GM23338 (cell line): ENCODE measurements at regions not wholly inside any gene's neighbourhood (a gene's known extent, or its start where the extent isn't known, plus 50 kb on each side); places are given as distances from the start of the nearest gene placed in this dataset.

ENCODE experiments used
- CTCF ChIP-seq, 2 experiments: fragments of 200-600 bp in 1 of 2; sonication (generic) in 1 of 2; conservative IDR thresholded peaks; 2 replicates each; pipeline versions ENCODE4 v1.5.1 to v1.6.1; 2016 to 2017; ENCODE audit warnings: antibody characterized with exemption in 2 of 2, low read depth in 2 of 2, mild to moderate bottlenecking in 2 of 2, moderate library complexity in 1 of 2
- POLR2AphosphoS5 ChIP-seq: IDR thresholded peaks from 2 replicates; pipeline ENCODE4 v1.6.1; 2016; ENCODE audit warnings: antibody characterized with exemption, low read depth

- TF ChIP-seq CTCF (conservative IDR thresholded peaks at IDR 0.05; ENCODE audit: low read depth in 2 of 2) (no peak), POLR2AphosphoS5 (no peak)
These were observed 113.0 kb upstream of the EDNRA start for GRCh38 chr4:147367891-147368290.
